Osteocyte (in vitro differentiated cells): ENCODE measurements at regions not wholly inside any gene's neighbourhood (a gene's known extent, or its start where the extent isn't known, plus 50 kb on each side); places are given as distances from the start of the nearest gene placed in this dataset.

Experiments used
- DNase-seq: peaks from one replicate; pipeline ENCODE4 v3.0.0; 2021; ENCODE audit warnings: mixed read lengths; ENCODE audit not compliant: unreplicated experiment; ENCODE audit errors: extremely low spot score
- H3K27ac Mint-ChIP-seq: one replicate; pipeline ENCODE4 v1.8.0; 2021; ENCODE audit warnings: mild to moderate bottlenecking, mixed read lengths; ENCODE audit not compliant: unreplicated experiment
- H3K27me3 Mint-ChIP-seq: one replicate; pipeline ENCODE4 v1.8.0; 2021; ENCODE audit warnings: mixed read lengths; ENCODE audit not compliant: unreplicated experiment
- H3K36me3 Mint-ChIP-seq: one replicate; pipeline ENCODE4 v1.8.0; 2021; ENCODE audit warnings: mixed read lengths; ENCODE audit not compliant: unreplicated experiment
- H3K4me1 Mint-ChIP-seq: one replicate; pipeline ENCODE4 v1.8.0; 2021; ENCODE audit warnings: mixed read lengths; ENCODE audit not compliant: unreplicated experiment
- H3K4me3 Mint-ChIP-seq: one replicate; pipeline ENCODE4 v1.8.0; 2021; ENCODE audit warnings: mild to moderate bottlenecking, moderate library complexity, mixed read lengths; ENCODE audit not compliant: unreplicated experiment
- H3K9me3 Mint-ChIP-seq: one replicate; pipeline ENCODE4 v1.8.0; 2021; ENCODE audit warnings: mixed read lengths; ENCODE audit not compliant: unreplicated experiment
- TF ChIP-seq, protein P1 (sequence below): fragments of 200-600 bp; sonication (generic); IDR thresholded peaks from 2 replicates; pipeline ENCODE4 v1.5.0; 2021; ENCODE audit warnings: antibody characterized with exemption, mild to moderate bottlenecking, moderate library complexity

DNA sequence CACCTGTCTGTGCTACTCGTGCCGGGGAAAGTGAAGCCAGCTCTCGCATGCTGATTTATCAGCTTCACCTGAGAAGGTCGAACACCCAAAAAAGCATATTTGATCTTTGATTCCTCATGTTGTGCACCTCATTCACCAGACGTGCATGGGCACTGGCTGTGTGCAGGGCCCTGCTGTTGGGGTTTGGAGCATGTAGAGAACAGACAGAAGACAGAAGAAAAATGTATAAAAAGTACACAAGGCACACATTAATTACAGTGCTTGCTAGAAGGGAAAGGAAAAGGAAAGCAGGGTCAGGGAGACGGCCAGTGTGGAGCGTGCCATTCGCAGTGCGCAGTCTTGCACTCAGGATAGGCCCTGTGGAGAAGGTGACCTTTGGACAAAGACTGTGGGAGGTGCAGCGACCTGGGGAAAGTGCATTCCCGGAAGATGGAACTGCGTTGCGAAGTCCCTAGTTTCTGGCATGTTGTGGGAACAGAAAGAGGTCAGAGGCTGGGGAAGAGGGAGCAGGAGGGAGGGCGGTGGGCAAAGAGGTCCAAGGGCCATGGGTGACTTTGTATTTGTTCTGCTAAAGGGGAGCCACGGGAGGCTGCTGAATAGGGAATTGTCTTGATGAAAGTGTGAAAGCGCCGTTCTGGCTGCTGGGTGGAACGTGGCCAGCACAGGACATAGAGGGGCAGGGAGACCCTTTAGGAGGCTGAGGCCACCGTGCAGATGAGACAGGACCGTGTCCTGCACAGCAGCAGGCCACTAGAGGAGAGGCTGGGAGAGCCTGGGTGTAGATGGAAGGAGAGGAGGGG is 232.8 kb downstream of the GLRX3 start:
- no peak for DNase-seq
- H3K4me3 Mint-ChIP-seq: no peak overlapping the region
- TF ChIP-seq, protein P1, sequence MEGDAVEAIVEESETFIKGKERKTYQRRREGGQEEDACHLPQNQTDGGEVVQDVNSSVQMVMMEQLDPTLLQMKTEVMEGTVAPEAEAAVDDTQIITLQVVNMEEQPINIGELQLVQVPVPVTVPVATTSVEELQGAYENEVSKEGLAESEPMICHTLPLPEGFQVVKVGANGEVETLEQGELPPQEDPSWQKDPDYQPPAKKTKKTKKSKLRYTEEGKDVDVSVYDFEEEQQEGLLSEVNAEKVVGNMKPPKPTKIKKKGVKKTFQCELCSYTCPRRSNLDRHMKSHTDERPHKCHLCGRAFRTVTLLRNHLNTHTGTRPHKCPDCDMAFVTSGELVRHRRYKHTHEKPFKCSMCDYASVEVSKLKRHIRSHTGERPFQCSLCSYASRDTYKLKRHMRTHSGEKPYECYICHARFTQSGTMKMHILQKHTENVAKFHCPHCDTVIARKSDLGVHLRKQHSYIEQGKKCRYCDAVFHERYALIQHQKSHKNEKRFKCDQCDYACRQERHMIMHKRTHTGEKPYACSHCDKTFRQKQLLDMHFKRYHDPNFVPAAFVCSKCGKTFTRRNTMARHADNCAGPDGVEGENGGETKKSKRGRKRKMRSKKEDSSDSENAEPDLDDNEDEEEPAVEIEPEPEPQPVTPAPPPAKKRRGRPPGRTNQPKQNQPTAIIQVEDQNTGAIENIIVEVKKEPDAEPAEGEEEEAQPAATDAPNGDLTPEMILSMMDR: no peak
- peaks cover 16% of the 10 kb centered on the region for H3K9me3 Mint-ChIP-seq
- H3K27ac Mint-ChIP-seq: no peak overlapping the region
- H3K27me3 Mint-ChIP-seq: no peaks in the 10 kb centered on the region
- H3K4me1 Mint-ChIP-seq: no peaks in the 10 kb centered on the region
- H3K36me3 Mint-ChIP-seq: no peaks in the 10 kb centered on the region

DNA sequence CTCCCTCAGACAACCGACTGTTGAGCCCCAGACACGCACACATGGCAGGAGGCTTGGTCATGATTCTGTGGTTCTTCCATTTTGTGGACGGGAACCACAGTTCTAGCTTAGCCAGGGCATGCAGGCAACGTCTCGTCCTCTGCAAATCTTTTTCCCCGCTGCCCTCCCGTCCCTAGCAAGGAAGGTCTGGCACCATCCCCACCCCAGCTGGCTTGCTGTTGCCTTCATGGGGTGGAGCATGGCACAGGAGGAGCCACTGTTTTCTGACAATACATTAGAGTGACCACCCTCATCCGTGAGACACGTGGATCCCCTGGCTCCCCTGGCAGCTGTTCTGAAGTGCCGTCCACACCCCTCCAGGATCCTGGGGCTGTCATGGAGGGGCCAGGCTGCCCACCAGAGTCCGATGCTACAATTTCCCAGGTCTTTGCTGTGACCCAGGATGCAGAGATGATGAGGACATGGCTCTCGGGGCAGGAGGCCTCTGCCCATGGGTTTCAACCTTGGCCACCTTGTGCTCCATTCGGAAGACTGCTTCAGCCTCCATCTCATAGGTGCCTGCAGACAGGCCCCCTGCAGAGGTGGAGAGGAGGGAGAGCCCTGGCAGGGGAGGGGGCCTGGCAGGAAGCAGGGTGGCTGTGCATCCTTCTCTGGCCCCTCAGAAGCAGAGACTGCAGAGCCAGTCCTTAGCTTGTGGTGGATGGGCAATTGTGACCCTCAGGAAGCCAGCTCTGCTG is 233.6 kb downstream of the GLRX3 start:
- no peak overlapping the region for H3K27ac Mint-ChIP-seq
- DNase-seq: no peak
- peaks cover 16% of the 10 kb centered on the region for H3K9me3 Mint-ChIP-seq
- TF ChIP-seq, protein P1: no peak
- no peak overlapping the region for H3K4me3 Mint-ChIP-seq
- H3K27me3 Mint-ChIP-seq: no peaks in the 10 kb centered on the region
- no peaks in the 10 kb centered on the region for H3K4me1 Mint-ChIP-seq
- no peaks in the 10 kb centered on the region for H3K36me3 Mint-ChIP-seq

DNA sequence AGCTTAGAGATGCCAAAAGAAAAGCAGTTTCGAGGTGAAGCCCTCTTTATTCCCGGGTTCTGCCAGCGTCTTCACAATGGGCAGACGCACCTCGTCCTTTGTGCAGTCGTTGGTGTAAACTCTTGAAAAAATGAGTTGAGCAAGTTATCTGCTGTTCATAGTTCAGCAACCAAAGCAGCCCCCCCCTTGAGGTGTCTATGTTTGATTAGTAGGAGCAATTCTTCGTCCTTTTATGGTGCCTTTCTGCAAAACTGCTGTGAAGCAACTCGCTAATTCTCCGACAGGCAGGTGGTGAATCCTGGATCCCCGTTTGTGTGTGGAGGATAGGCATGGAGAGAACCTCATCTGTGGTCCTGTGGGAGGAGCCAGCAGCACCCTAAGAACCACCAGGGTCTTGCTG is 234.5 kb downstream of the GLRX3 start:
- Mint-ChIP-seq H3K4me1 (no peaks in the 10 kb centered on the region), H3K9me3 (peaks cover 18% of the 10 kb centered on the region), H3K27me3 (no peaks in the 10 kb centered on the region), H3K4me3 (no peak overlapping the region), H3K36me3 (no peaks in the 10 kb centered on the region), H3K27ac (no peak overlapping the region)
- DNase-seq: no peak
- TF ChIP-seq, protein P1: no peak

DNA sequence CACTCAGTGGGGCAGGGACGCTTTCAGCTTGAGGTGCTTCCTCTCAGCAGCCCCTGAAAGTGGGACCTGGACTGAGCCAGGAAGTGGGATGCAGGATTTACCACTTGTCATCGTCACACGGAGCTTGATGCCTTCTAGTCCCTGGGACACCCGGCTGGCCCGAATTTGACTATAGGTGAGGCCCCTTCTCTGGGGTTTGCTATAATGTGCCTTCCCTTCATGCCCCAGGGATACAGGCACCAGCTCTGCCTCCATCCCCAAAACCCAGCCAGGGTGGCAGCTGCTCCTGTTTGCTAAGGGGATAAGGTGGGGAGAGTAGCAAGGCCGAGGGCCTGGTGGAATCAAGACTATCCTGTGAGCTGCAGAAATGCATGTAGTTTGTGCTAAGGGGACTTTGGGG is 235.0 kb downstream of the GLRX3 start:
- peaks cover 22% of the 10 kb centered on the region for H3K9me3 Mint-ChIP-seq
- TF ChIP-seq, protein P1: no peak
- no peaks in the 10 kb centered on the region for H3K36me3 Mint-ChIP-seq
- H3K4me1 Mint-ChIP-seq: no peaks in the 10 kb centered on the region
- H3K4me3 Mint-ChIP-seq: no peak overlapping the region
- H3K27me3 Mint-ChIP-seq: no peaks in the 10 kb centered on the region
- no peak overlapping the region for H3K27ac Mint-ChIP-seq
- DNase-seq: no peak

DNA sequence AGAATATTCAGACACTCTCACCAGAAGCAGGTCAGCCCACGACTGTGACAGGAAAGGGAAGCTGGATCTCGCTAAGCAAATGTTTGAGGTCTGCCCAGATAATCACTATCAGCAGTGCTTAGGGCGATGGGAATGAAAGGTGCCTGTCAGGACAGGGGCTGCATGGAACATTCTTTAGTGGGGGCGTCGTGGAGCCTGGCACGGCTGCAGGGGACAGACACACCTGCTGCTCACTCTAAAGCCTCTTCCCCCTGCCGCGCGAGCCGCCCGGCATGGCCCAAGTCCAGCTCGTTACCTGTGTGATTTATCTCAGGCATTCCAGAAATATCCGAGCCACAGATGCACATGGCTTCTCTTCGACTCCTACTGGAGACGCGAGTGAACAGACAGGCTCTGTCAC is 235.5 kb downstream of the GLRX3 start:
- no peaks in the 10 kb centered on the region for H3K27me3 Mint-ChIP-seq
- no peak for DNase-seq
- no peaks in the 10 kb centered on the region for H3K36me3 Mint-ChIP-seq
- no peak overlapping the region for H3K27ac Mint-ChIP-seq
- H3K4me1 Mint-ChIP-seq: no peaks in the 10 kb centered on the region
- TF ChIP-seq, protein P1: no peak
- peaks cover 23% of the 10 kb centered on the region for H3K9me3 Mint-ChIP-seq
- no peak overlapping the region for H3K4me3 Mint-ChIP-seq
